Thoracic aorta (tissue), 2 donors: ENCODE measurements at regions not wholly inside any gene's neighbourhood (a gene's known extent, or its start where the extent isn't known, plus 50 kb on each side); places are given as distances from the start of the nearest gene placed in this dataset.

Experiments used
- ATAC-seq: fragments of 150-250 bp; one replicate; pipeline ENCODE4 v1.8.0; 2017; ENCODE audit warnings: low read depth; ENCODE audit not compliant: insufficient number of reproducible peaks, low FRiP score
- DNase-seq: peaks from one replicate; pipeline ENCODE4 v3.0.0-alpha.2; 2020; ENCODE audit warnings: low spot score
- H3K27ac ChIP-seq, 2 donors: fragments of 200-600 bp; sonication (generic); 1 replicate in 1 of 2; 2 replicates in 1 of 2; pipeline ENCODE4 v1.5.1; 2016; ENCODE audit warnings: mild to moderate bottlenecking in 2 of 2, moderate library complexity in 2 of 2
- H3K27me3 ChIP-seq: fragments of 200-600 bp; sonication (generic); replicated peaks from 2 replicates; pipeline ENCODE4 v1.6.0; 2016; ENCODE audit warnings: mild to moderate bottlenecking; ENCODE audit not compliant: insufficient read depth
- H3K36me3 ChIP-seq: fragments of 200-600 bp; sonication (generic); one replicate; pipeline ENCODE4 v1.5.1; 2016
- H3K4me1 ChIP-seq, 2 donors: fragments of 200-600 bp; sonication (generic); 1 replicate in 1 of 2; 2 replicates in 1 of 2; pipeline versions ENCODE4 v1.5.1 to v1.6.0; 2016; ENCODE audit warnings: low read depth in 2 of 2, mild to moderate bottlenecking in 1 of 2; ENCODE audit not compliant: control insufficient read depth in 1 of 2
- H3K4me3 ChIP-seq: fragments of 200-600 bp; sonication (generic); 2 replicates; pipeline ENCODE4 v1.5.1; 2016; ENCODE audit warnings: mild to moderate bottlenecking
- H3K9me3 ChIP-seq: fragments of 200-600 bp; sonication (generic); 2 replicates; pipeline ENCODE4 v1.5.1; 2016
- TF ChIP-seq, protein P1 (sequence below): fragments of 200-600 bp; sonication (generic); IDR thresholded peaks from one replicate; pipeline ENCODE4 v1.5.1; 2019; ENCODE audit warnings: antibody characterized with exemption

DNA sequence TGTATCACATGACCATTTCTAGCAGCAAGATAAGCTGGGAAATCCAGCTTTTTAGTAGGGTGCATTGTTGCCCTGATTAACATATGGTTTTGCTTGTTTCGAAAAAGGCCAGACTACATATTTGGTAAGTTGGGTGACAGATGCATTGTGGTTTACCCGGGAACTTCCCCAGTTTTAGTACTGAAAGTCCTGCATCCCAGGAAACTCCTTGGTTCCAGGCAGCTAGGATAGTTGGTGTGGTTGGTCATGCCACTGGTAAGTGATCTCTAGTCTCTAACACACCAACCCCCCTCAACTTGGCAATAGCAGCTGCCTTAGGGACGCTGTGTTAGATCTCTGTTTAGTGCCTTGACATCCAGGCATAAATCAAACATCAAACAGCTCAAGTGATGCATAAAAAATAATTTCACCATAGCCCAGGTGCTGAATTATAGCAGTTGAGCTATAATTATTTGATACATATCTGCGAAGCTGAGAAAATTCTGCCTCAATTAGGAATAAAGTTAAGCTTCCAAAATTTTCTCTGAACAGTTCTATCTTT, 216.5 kb downstream of the TFAP2C start:
- TF ChIP-seq, protein P1, sequence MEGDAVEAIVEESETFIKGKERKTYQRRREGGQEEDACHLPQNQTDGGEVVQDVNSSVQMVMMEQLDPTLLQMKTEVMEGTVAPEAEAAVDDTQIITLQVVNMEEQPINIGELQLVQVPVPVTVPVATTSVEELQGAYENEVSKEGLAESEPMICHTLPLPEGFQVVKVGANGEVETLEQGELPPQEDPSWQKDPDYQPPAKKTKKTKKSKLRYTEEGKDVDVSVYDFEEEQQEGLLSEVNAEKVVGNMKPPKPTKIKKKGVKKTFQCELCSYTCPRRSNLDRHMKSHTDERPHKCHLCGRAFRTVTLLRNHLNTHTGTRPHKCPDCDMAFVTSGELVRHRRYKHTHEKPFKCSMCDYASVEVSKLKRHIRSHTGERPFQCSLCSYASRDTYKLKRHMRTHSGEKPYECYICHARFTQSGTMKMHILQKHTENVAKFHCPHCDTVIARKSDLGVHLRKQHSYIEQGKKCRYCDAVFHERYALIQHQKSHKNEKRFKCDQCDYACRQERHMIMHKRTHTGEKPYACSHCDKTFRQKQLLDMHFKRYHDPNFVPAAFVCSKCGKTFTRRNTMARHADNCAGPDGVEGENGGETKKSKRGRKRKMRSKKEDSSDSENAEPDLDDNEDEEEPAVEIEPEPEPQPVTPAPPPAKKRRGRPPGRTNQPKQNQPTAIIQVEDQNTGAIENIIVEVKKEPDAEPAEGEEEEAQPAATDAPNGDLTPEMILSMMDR, result no peak
- Histone ChIP-seq H3K4me3 (no peak overlapping the region), H3K27ac (no peak overlapping the region), H3K9me3 (no peaks in the 10 kb centered on the region), H3K27me3 (no peaks in the 10 kb centered on the region), H3K36me3 (no peaks in the 10 kb centered on the region), H3K4me1 (no peaks in the 10 kb centered on the region)
- ATAC-seq, result no peak
- DNase-seq, result no peak

DNA sequence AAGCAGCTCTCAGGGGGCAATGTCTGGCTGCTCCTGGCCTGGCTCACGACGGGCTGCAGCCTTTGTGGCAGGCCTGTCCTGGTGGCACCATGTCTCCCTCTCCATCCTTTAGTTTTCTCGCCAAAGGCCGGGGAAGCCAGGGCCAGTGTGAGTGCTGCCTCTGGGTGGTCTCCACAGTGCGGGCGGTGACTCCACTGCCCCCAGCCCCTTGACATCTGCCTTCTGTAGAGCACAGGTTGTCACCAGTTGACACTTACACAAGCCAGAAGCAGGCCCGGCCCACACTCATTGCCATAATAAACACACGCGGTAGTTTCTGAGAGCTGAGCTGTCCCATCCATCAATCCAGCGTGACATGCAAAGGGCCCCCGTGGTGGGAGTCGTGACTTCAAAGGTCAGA, 219.5 kb downstream of the TFAP2C start:
- Histone ChIP-seq H3K27ac (no peak overlapping the region), H3K27me3 (no peaks in the 10 kb centered on the region), H3K9me3 (no peaks in the 10 kb centered on the region), H3K4me3 (no peak overlapping the region), H3K36me3 (no peaks in the 10 kb centered on the region), H3K4me1 (no peaks in the 10 kb centered on the region)
- ATAC-seq (no peak), DNase-seq (no peak)
- TF ChIP-seq, protein P1, result no peak

DNA sequence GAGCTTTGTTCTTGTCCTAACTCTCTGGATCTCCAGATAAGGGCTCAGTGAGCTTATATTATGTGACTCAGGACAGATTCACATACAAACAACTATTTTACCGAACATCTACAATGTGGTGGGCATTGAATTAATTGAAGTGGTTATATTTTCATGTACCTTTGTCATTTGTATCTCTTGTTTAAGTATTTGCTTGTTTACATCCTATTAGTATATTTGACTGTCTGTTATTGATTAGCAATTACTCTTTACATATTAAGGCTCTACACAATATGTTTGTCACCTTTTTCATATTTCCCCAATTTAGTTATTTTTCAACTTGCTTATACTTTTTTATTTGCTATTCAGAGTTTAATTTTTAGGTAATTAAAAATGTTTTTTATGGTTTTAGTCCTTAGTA, 222.4 kb downstream of the TFAP2C start:
- no peak for ATAC-seq
- TF ChIP-seq, protein P1, result no peak
- H3K4me3 ChIP-seq, result no peak overlapping the region
- no peaks in the 10 kb centered on the region for H3K4me1 ChIP-seq
- H3K36me3 ChIP-seq, result no peaks in the 10 kb centered on the region
- H3K27ac ChIP-seq, result no peak overlapping the region
- H3K9me3 ChIP-seq, result no peaks in the 10 kb centered on the region
- no peaks in the 10 kb centered on the region for H3K27me3 ChIP-seq
- DNase-seq, result no peak

DNA sequence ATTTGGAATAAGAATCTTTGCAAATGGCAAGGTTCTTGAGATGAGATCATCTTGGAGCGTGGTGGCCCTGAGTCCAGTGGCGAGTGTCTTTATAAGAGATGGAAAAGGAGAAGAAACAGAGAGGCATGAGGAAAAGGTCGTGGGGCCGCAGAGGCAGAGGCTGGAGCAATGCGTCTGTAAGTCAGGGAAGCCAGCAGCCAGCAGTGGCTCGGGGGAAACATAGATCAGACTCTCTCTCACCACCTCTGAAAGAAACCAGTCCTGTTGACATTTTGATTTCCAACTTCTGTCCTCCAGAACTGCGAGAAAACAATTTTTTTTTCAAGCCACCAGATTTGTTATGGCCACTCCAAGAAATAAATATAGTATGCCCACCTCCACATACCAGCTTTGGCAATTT, 226.6 kb downstream of the TFAP2C start:
- ATAC-seq, result no peak
- no peak overlapping the region for H3K4me3 ChIP-seq

DNA sequence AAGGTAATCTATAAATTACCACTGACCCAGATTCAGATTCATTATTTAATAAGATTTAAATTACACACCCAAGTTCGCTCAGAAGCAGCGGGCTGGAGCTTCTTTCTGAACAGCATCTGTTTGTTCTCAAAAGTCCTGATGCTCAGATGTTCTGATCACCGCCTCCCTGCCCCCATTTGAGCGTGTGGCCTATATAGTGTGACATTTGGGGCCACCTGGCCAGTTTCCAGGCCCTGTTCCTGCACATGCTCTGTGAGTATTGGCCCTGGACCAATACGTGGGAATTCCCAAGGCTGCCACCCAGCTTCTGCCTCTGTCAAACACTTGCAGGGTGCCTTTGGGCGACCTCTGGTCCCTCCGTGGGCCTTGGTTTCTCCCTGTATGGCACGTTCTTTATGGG, 228.8 kb downstream of the TFAP2C start:
- ATAC-seq (no peak), DNase-seq (no peak)
- no peaks in the 10 kb centered on the region for H3K9me3 ChIP-seq
- no peak overlapping the region for H3K4me3 ChIP-seq
- no peak overlapping the region for H3K27ac ChIP-seq
- no peaks in the 10 kb centered on the region for H3K36me3 ChIP-seq
- no peaks in the 10 kb centered on the region for H3K4me1 ChIP-seq
- TF ChIP-seq, protein P1, result no peak
- H3K27me3 ChIP-seq, result no peaks in the 10 kb centered on the region

More for the DNA sequence above, 226.6 kb downstream of the TFAP2C start:
- Histone ChIP-seq H3K9me3 (no peaks in the 10 kb centered on the region), H3K36me3 (no peaks in the 10 kb centered on the region), H3K27ac (no peak overlapping the region), H3K27me3 (no peaks in the 10 kb centered on the region), H3K4me1 (no peaks in the 10 kb centered on the region)
- DNase-seq, result no peak
- TF ChIP-seq, protein P1, result no peak
